AG10803 (cell line): ENCODE measurements at regions not wholly inside any gene's neighbourhood (a gene's known extent, or its start where the extent isn't known, plus 50 kb on each side); places are given as distances from the start of the nearest gene placed in this dataset.

Source experiments
- DNase-seq: peaks from one replicate; pipeline ENCODE4 v3.0.0; 2010; ENCODE audit warnings: low read depth
- H3K4me3 ChIP-seq: 2 replicates; pipeline ENCODE4 v1.5.1; 2011; ENCODE audit warnings: mild to moderate bottlenecking, low read length, control low read depth
- CTCF ChIP-seq: conservative IDR thresholded peaks from 2 replicates; pipeline ENCODE4 v1.5.1; 2011; ENCODE audit warnings: mild to moderate bottlenecking, low read length, control low read depth, inconsistent platforms

GRCh38 chr17:13822700-13823099, 221.0 kb upstream of the HS3ST3A1 start:
- DNase-seq = no peak
- TF ChIP-seq CTCF = no peak

GRCh38 chr17:13825526-13826040, 223.9 kb upstream of the HS3ST3A1 start:
- no peak overlapping the region for H3K4me3 ChIP-seq
- DNase-seq = peak; percentile 61
- no peak for TF ChIP-seq CTCF

More at GRCh38 chr17:13822700-13823099, 221.0 kb upstream of the HS3ST3A1 start:
- H3K4me3 ChIP-seq = no peak overlapping the region

- TF ChIP-seq CTCF = no peak
- no peak overlapping the region for H3K4me3 ChIP-seq
- DNase-seq = no peak
Observed at GRCh38 chr17:13827118-13827517, 225.4 kb upstream of the HS3ST3A1 start.

- peak; percentile 39 for DNase-seq
Observed at GRCh38 chr17:13833921-13834320, 232.2 kb upstream of the HS3ST3A1 start.

GRCh38 chr17:13835151-13835550, 233.4 kb upstream of the HS3ST3A1 start:
- peak; percentile 36 for DNase-seq
- H3K4me3 ChIP-seq = no peak overlapping the region
- no peak for TF ChIP-seq CTCF

More at GRCh38 chr17:13833921-13834320, 232.2 kb upstream of the HS3ST3A1 start:
- H3K4me3 ChIP-seq = no peak overlapping the region
- no peak for TF ChIP-seq CTCF

- no peak for TF ChIP-seq CTCF
- H3K4me3 ChIP-seq = no peak overlapping the region
- no peak for DNase-seq
Observed at GRCh38 chr17:13837417-13837816, 231.9 kb upstream of the COX10 start.

GRCh38 chr17:13840254-13840653, 229.1 kb upstream of the COX10 start:
- H3K4me3 ChIP-seq = no peak overlapping the region
- DNase-seq = no peak
- no peak for TF ChIP-seq CTCF
